Endodermal cell (in vitro differentiated cells): ENCODE measurements at regions not wholly inside any gene's neighbourhood (a gene's known extent, or its start where the extent isn't known, plus 50 kb on each side); places are given as distances from the start of the nearest gene placed in this dataset.

Experiments used
- DNase-seq: peaks from one replicate; pipeline ENCODE4 v3.0.0-alpha.2; 2017
- H3K27ac ChIP-seq: 2 replicates; pipeline ENCODE4 v1.5.1; 2013; ENCODE audit warnings: mild to moderate bottlenecking, low read depth, low read length, moderate library complexity
- H3K27me3 ChIP-seq: 2 replicates; pipeline ENCODE4 v1.6.1; 2013; ENCODE audit warnings: mild to moderate bottlenecking, low read length, moderate library complexity; ENCODE audit not compliant: insufficient read depth, control insufficient read depth, poor library complexity, severe bottlenecking
- H3K36me3 ChIP-seq: 2 replicates; pipeline ENCODE4 v1.7.0; 2013; ENCODE audit warnings: mild to moderate bottlenecking, low read length, moderate library complexity; ENCODE audit not compliant: control insufficient read depth, insufficient read depth
- H3K4me1 ChIP-seq: one replicate; pipeline ENCODE4 v1.7.0; 2013; ENCODE audit warnings: low read length; ENCODE audit not compliant: control insufficient read depth, insufficient read depth
- H3K4me3 ChIP-seq: 2 replicates; pipeline ENCODE4 v1.5.1; 2013; ENCODE audit warnings: mild to moderate bottlenecking, low read length, moderate library complexity
- H3K9ac ChIP-seq: 2 replicates; pipeline ENCODE4 v1.6.1; 2013; ENCODE audit warnings: mild to moderate bottlenecking, low read length, moderate library complexity; ENCODE audit not compliant: poor library complexity, severe bottlenecking; ENCODE audit errors: extremely low read depth
- H3K9me3 ChIP-seq: 2 replicates; pipeline ENCODE4 v1.6.1; 2013; ENCODE audit warnings: mild to moderate bottlenecking, low read length, moderate library complexity; ENCODE audit not compliant: control insufficient read depth
- H3K27ac Mint-ChIP-seq: 2 replicates; pipeline ENCODE4 v1.8.0; 2020; ENCODE audit warnings: mixed read lengths
- H3K27me3 Mint-ChIP-seq: 2 replicates; pipeline ENCODE4 v1.8.0; 2021; ENCODE audit warnings: mild to moderate bottlenecking, mixed read lengths; ENCODE audit not compliant: insufficient read depth
- H3K36me3 Mint-ChIP-seq: 2 replicates; pipeline ENCODE4 v1.8.0; 2020; ENCODE audit warnings: low read depth, mixed read lengths
- H3K4me1 Mint-ChIP-seq: 2 replicates; pipeline ENCODE4 v1.8.0; 2020; ENCODE audit warnings: mixed read lengths
- H3K4me3 Mint-ChIP-seq: 2 replicates; pipeline ENCODE4 v1.8.0; 2020; ENCODE audit warnings: mild to moderate bottlenecking, moderate library complexity, mixed read lengths
- H3K9me3 Mint-ChIP-seq: 2 replicates; pipeline ENCODE4 v1.8.0; 2020; ENCODE audit warnings: mild to moderate bottlenecking, mixed read lengths
- WGBS, 2 experiments: methylation state at CpG; one replicate each; pipeline versions ENCODE4 v1.1.5 to v1.1.7; 2013; ENCODE audit warnings: missing lambda C conversion rate in 2 of 2, mixed read lengths in 1 of 2; ENCODE audit not compliant: insufficient coverage in 1 of 2, insufficient read length in 1 of 2; 5-methylcytosine and 5-hydroxymethylcytosine counted together
- TF ChIP-seq, protein P1 (sequence below): fragments of 200-600 bp; sonication (generic); conservative IDR thresholded peaks from 2 replicates; pipeline ENCODE4 v1.5.0; 2021; ENCODE audit warnings: antibody characterized with exemption, mild to moderate bottlenecking

DNA sequence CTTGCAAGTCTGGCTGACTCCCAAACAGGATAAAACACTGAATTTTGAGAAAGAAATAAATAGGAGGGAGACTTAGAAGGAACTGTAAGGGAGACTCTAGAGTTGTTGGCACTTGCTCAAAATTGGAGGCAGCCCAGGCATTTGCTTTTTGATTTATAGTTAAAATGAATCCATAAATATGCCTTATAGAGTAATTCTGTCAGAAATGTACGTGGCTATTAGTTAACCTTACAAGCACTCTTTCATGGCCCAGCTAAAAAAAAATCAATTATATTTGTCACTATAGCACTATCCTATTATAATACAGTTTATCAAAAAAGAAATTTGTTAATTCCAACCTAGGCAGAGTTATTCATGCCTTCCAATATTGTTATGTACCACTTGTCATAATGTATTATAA lies 1000.0 kb upstream of the CHORDC1 start:
- H3K4me1 ChIP-seq: no peaks in the 10 kb centered on the region
- H3K4me1 Mint-ChIP-seq: no peaks in the 10 kb centered on the region
- WGBS, 2 experiments: 75% methylated on average over 1 of the region's 1 CpG; no CpG with 5 or more reads in 1 of the 2 experiments
- H3K9ac ChIP-seq: no peak overlapping the region
- H3K9me3 Mint-ChIP-seq: peaks cover 14% of the 10 kb centered on the region
- no peaks in the 10 kb centered on the region for H3K27me3 ChIP-seq
- H3K4me3 Mint-ChIP-seq: no peak overlapping the region
- no peaks in the 10 kb centered on the region for H3K9me3 ChIP-seq
- TF ChIP-seq, protein P1, sequence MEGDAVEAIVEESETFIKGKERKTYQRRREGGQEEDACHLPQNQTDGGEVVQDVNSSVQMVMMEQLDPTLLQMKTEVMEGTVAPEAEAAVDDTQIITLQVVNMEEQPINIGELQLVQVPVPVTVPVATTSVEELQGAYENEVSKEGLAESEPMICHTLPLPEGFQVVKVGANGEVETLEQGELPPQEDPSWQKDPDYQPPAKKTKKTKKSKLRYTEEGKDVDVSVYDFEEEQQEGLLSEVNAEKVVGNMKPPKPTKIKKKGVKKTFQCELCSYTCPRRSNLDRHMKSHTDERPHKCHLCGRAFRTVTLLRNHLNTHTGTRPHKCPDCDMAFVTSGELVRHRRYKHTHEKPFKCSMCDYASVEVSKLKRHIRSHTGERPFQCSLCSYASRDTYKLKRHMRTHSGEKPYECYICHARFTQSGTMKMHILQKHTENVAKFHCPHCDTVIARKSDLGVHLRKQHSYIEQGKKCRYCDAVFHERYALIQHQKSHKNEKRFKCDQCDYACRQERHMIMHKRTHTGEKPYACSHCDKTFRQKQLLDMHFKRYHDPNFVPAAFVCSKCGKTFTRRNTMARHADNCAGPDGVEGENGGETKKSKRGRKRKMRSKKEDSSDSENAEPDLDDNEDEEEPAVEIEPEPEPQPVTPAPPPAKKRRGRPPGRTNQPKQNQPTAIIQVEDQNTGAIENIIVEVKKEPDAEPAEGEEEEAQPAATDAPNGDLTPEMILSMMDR: no peak
- H3K27ac Mint-ChIP-seq: no peak overlapping the region
- H3K27me3 Mint-ChIP-seq: no peaks in the 10 kb centered on the region
- H3K4me3 ChIP-seq: no peak overlapping the region
- no peaks in the 10 kb centered on the region for H3K36me3 ChIP-seq
- H3K27ac ChIP-seq: no peak overlapping the region
- DNase-seq: no peak
- H3K36me3 Mint-ChIP-seq: no peaks in the 10 kb centered on the region

DNA sequence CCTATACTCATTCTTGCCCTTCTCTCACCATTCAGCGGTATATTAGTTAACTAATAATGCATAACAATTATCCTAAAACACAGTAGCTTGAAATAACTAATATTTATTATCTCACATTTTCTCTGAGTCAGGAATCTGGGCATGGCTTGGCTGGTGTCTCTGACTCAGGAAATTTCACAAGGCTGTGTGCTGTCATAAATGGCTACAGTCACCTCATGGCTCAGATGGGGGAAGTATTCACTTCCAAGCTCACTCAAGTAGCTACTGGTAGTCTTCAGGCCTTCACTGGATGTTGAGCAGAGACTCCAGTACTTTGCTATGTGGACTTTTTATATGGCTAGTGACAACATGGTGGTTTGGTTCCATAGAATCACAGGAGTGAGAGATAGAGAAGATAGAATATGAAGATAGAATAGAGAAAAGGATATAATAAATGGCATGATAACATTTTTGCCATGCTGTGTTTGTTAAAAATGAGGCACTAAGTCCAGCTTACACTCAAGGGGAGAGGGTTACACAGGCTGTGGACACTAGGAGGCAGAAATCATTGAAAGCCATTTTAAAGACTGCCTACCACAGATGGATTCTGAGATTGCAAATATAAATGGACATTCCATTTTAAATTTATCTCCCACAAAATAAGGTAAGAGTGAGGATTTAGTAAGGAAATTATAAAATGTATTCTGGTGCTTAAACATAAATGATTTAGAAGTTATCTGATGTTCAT lies 997.8 kb upstream of the CHORDC1 start:
- Histone ChIP-seq H3K4me3 (no peak overlapping the region), H3K4me1 (no peaks in the 10 kb centered on the region), H3K36me3 (no peaks in the 10 kb centered on the region), H3K27me3 (no peaks in the 10 kb centered on the region), H3K27ac (no peak overlapping the region), H3K9ac (no peak overlapping the region), H3K9me3 (no peaks in the 10 kb centered on the region)
- WGBS, 2 experiments: 0% methylated on average over 1 of the region's 1 CpG; no CpG with 5 or more reads in 1 of the 2 experiments
- DNase-seq: no peak
- H3K27ac Mint-ChIP-seq: no peak overlapping the region
- no peaks in the 10 kb centered on the region for H3K36me3 Mint-ChIP-seq
- TF ChIP-seq, protein P1: peak; percentile 51
- H3K4me1 Mint-ChIP-seq: no peaks in the 10 kb centered on the region
- no peak overlapping the region for H3K4me3 Mint-ChIP-seq
- H3K27me3 Mint-ChIP-seq: no peaks in the 10 kb centered on the region
- H3K9me3 Mint-ChIP-seq: peaks cover 10% of the 10 kb centered on the region

DNA sequence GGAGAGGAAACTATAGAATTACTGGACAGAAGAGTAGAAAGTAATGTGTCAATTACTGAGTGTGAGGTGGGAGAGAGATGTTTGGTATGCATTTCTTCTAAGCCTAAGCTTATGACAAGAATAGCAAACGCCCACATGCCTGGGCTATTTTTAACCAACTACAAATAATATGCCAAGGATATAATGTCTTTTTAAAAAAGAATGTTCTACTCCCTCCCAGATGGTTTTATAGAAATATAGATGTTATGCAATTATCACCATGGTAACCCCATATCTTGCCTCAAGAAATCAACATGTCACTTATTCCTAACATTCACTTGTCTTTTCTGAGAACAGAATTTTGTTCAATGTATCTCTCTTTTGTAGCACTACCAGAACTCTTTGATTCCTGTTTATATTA lies 996.7 kb upstream of the CHORDC1 start:
- Histone ChIP-seq H3K36me3 (no peaks in the 10 kb centered on the region), H3K27ac (no peak overlapping the region), H3K9me3 (no peaks in the 10 kb centered on the region), H3K4me1 (no peaks in the 10 kb centered on the region), H3K9ac (no peak overlapping the region), H3K27me3 (no peaks in the 10 kb centered on the region), H3K4me3 (no peak overlapping the region)
- no peak for DNase-seq
- H3K36me3 Mint-ChIP-seq: no peaks in the 10 kb centered on the region
- no peaks in the 10 kb centered on the region for H3K27me3 Mint-ChIP-seq
- no peaks in the 10 kb centered on the region for H3K4me1 Mint-ChIP-seq
- TF ChIP-seq, protein P1: no peak
- no CpG with 5 or more reads among the region's 1 CpG for WGBS, 2 experiments
- no peak overlapping the region for H3K27ac Mint-ChIP-seq
- H3K9me3 Mint-ChIP-seq: peaks cover under 1% of the 10 kb centered on the region
- H3K4me3 Mint-ChIP-seq: no peak overlapping the region
